HG02763 (cell line): ENCODE measurements at regions not wholly inside any gene's neighbourhood (a gene's known extent, or its start where the extent isn't known, plus 50 kb on each side); places are given as distances from the start of the nearest gene placed in this dataset.

Experiments
- ATAC-seq: cut with Tn5 transposase; IDR thresholded peaks from one replicate; pipeline ENCODE4 v1.9.1; 2021; ENCODE audit warnings: mild to moderate bottlenecking, moderate library complexity; ENCODE audit not compliant: unreplicated experiment

GRCh38 chr18:54531402-54532065 lies 59.5 kb upstream of the DYNAP start:
- ATAC-seq: no peak

DNA sequence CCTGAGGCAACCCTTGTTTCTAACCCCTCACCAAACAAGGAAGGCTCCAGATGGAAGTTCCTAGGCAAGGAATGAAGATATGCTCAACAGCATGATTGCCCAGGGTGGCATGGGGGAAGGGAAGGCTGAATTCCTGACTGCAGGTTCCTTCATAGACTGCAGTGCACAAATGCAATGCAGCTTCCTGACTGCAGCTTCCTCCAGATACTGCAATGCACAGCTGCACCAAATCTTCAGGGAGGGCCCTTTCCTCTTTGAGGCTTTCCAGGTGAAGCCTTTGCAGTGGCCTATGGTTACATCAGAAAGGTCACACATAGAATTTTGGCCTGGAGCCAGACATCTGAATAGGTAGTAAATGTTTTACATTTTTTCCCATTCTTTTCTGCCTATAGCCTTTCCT lies 58.8 kb upstream of the DYNAP start:
- no peak for ATAC-seq

DNA sequence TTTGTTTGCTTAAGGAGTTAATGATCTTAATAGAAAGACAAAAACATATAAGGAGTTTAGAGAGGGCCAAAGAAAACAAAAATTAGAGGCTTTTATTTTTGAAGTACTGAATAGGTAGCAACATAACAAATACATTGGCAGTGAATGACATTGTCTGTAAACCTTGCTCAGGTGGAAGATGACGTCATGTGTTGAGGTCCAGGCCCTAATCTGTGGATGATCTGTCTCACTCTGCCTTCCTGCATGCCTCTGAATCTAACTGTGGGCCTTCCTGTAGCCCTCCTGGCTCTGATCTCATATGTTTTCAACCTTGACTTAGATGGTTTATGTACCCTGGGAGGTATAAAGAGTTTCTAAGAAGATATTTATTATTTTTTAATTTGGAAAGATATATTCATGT lies 58.1 kb upstream of the DYNAP start:
- no peak for ATAC-seq
